NT2/D1 (cell line): ENCODE measurements at regions not wholly inside any gene's neighbourhood (a gene's known extent, or its start where the extent isn't known, plus 50 kb on each side); places are given as distances from the start of the nearest gene placed in this dataset.

Experiments
- SUZ12 ChIP-seq: IDR thresholded peaks from 2 replicates; pipeline ENCODE4 v1.6.1; 2011; ENCODE audit not compliant: insufficient read length, insufficient read depth; ENCODE audit errors: extremely low read depth
- YY1 ChIP-seq: IDR thresholded peaks from 2 replicates; pipeline ENCODE4 v1.6.1; 2011; ENCODE audit not compliant: insufficient read length, insufficient read depth
- ZNF274 ChIP-seq: IDR thresholded peaks from 2 replicates; pipeline ENCODE4 v1.6.1; 2011; ENCODE audit warnings: mild to moderate bottlenecking, low read depth, low read length

DNA sequence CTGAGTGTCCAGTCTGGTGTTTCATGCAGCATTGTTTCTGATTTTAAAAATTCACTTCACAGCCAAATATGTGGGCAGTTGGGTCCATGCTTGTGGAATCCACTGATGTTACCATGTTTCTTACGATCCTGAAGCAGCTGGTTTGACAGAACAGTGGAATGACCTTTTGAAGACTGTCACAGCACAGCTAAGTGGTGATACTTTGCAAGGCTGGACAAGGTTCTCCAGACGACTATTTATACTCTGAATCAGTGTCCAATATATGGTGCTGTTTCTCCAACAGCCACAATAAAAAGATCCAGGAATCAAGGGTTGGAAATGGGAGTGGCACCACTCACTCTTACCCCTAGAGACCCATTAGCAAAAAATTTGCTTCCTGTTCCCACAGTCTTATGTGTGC lies 577.4 kb upstream of the RAB6C start:
- TF ChIP-seq SUZ12 (no peak), ZNF274 (no peak), YY1 (no peak)
